RWPE2 (cell line): ENCODE measurements at regions not wholly inside any gene's neighbourhood (a gene's known extent, or its start where the extent isn't known, plus 50 kb on each side); places are given as distances from the start of the nearest gene placed in this dataset.

Source experiments
- ATAC-seq: fragments of 200-7000 bp; cut with Tn5 transposase; 3 replicates; pipeline ENCODE4 v1.9.1; 2021; ENCODE audit warnings: low read depth
- DNase-seq: peaks from one replicate; pipeline ENCODE4 v3.0.0-alpha.2; 2020; ENCODE audit warnings: low spot score
- H3K27ac ChIP-seq: fragments of 450-650 bp; 2 replicates; pipeline ENCODE4 v1.5.1; 2017; ENCODE audit warnings: mild to moderate bottlenecking; ENCODE audit not compliant: poor library complexity, severe bottlenecking
- H3K27me3 ChIP-seq: fragments of 250-450 bp; sonication (Bioruptor Pico); 2 replicates; pipeline ENCODE4 v1.5.1; 2021; ENCODE audit warnings: mild to moderate bottlenecking, moderate library complexity; ENCODE audit not compliant: insufficient read depth, poor library complexity, severe bottlenecking
- H3K36me3 ChIP-seq: fragments of 250-450 bp; sonication (Bioruptor Pico); 2 replicates; pipeline ENCODE4 v1.5.1; 2020; ENCODE audit warnings: low read depth, mild to moderate bottlenecking, moderate library complexity
- H3K4me1 ChIP-seq: fragments of 250-450 bp; sonication (Bioruptor Pico); 2 replicates; pipeline ENCODE4 v1.5.1; 2021; ENCODE audit warnings: mild to moderate bottlenecking, moderate library complexity; ENCODE audit not compliant: insufficient read depth, poor library complexity, severe bottlenecking
- H3K4me3 ChIP-seq: fragments of 250-450 bp; sonication (Bioruptor Pico); 2 replicates; pipeline ENCODE4 v1.5.1; 2021; ENCODE audit warnings: mild to moderate bottlenecking, moderate library complexity; ENCODE audit not compliant: severe bottlenecking
- H3K9me3 ChIP-seq: fragments of 250-450 bp; sonication (Bioruptor Pico); 2 replicates; pipeline ENCODE4 v1.5.1; 2021; ENCODE audit warnings: mild to moderate bottlenecking, moderate library complexity; ENCODE audit not compliant: severe bottlenecking
- TF ChIP-seq, protein P1 (sequence below): fragments of 450-650 bp; IDR thresholded peaks from one replicate; pipeline ENCODE4 v1.5.1; 2017; ENCODE audit warnings: mild to moderate bottlenecking, moderate library complexity; ENCODE audit not compliant: poor library complexity, severe bottlenecking

- Histone ChIP-seq H3K36me3 (no peaks in the 10 kb centered on the region), H3K27me3 (no peaks in the 10 kb centered on the region), H3K4me3 (no peak overlapping the region), H3K27ac (no peak overlapping the region), H3K4me1 (no peaks in the 10 kb centered on the region), H3K9me3 (no peaks in the 10 kb centered on the region)
- DNase-seq (no peak), ATAC-seq (no peak)
- TF ChIP-seq, protein P1, sequence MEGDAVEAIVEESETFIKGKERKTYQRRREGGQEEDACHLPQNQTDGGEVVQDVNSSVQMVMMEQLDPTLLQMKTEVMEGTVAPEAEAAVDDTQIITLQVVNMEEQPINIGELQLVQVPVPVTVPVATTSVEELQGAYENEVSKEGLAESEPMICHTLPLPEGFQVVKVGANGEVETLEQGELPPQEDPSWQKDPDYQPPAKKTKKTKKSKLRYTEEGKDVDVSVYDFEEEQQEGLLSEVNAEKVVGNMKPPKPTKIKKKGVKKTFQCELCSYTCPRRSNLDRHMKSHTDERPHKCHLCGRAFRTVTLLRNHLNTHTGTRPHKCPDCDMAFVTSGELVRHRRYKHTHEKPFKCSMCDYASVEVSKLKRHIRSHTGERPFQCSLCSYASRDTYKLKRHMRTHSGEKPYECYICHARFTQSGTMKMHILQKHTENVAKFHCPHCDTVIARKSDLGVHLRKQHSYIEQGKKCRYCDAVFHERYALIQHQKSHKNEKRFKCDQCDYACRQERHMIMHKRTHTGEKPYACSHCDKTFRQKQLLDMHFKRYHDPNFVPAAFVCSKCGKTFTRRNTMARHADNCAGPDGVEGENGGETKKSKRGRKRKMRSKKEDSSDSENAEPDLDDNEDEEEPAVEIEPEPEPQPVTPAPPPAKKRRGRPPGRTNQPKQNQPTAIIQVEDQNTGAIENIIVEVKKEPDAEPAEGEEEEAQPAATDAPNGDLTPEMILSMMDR, result no peak
Observed at GRCh38 chr2:9712263-9712662, 81.5 kb upstream of the YWHAQ start.

DNA sequence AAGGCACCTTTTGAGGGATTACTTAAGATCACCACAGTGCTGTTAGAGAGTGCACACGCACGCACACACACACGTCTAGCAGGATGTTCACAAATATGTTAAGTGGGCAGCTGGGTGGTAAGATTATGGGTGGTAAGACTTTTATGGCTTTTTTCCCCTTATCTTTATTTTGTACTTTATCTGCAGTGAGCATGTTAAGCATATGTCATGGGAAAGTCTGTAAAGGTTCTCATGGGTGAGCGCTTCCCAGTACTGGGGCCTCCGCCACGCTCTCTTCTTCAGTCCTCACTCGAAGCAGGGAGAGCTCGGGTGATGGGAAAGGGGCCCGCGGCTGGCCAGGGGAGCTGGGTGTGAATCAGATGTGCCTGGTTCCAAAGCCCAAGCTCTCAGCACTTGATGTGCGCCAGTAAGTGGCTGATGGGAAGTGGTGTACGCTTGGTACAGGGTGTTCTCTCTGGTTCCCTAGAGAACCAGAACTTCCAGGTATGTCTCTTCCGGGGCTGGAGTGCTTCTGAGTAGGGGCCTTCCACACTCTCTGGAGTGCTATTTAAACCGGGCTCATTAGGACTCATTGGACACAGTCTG lies 83.9 kb upstream of the YWHAQ start:
- Histone ChIP-seq H3K4me3 (no peak overlapping the region), H3K27ac (no peak overlapping the region), H3K27me3 (no peaks in the 10 kb centered on the region), H3K9me3 (no peaks in the 10 kb centered on the region), H3K36me3 (no peaks in the 10 kb centered on the region), H3K4me1 (no peaks in the 10 kb centered on the region)
- ATAC-seq, result no peak
- no peak for DNase-seq
- TF ChIP-seq, protein P1, result no peak

GRCh38 chr2:9715238-9715637 lies 84.4 kb upstream of the YWHAQ start:
- Histone ChIP-seq H3K9me3 (no peaks in the 10 kb centered on the region), H3K4me1 (no peaks in the 10 kb centered on the region), H3K4me3 (no peak overlapping the region), H3K36me3 (no peaks in the 10 kb centered on the region), H3K27me3 (no peaks in the 10 kb centered on the region), H3K27ac (no peak overlapping the region)
- ATAC-seq, result no peak
- DNase-seq, result no peak
- TF ChIP-seq, protein P1, result no peak

GRCh38 chr2:9717886-9718451 lies 87.2 kb upstream of the YWHAQ start:
- H3K4me3 ChIP-seq, result no peak overlapping the region

More at GRCh38 chr2:9717886-9718451, 87.2 kb upstream of the YWHAQ start:
- TF ChIP-seq, protein P1, result no peak
- no peaks in the 10 kb centered on the region for H3K36me3 ChIP-seq
- H3K27ac ChIP-seq, result no peak overlapping the region
- no peaks in the 10 kb centered on the region for H3K4me1 ChIP-seq
- H3K9me3 ChIP-seq, result no peaks in the 10 kb centered on the region
- ATAC-seq, result no peak
- no peaks in the 10 kb centered on the region for H3K27me3 ChIP-seq
- DNase-seq, result no peak
